Astrocyte (in vitro differentiated cells and primary cell): ENCODE measurements at regions not wholly inside any gene's neighbourhood (a gene's known extent, or its start where the extent isn't known, plus 50 kb on each side); places are given as distances from the start of the nearest gene placed in this dataset.

Experiments used
- DNase-seq: peaks from one replicate; pipeline ENCODE4 v3.0.0-alpha.2; 2010; ENCODE audit warnings: low read depth
- FAIRE-seq: peaks from 2 replicates; lab custom pipeline; 2011; peaks lifted over from hg19 to GRCh38; lab: Jason Lieb, UNC
- H2AFZ ChIP-seq: 2 replicates; pipeline ENCODE4 v1.6.0; 2012; ENCODE audit warnings: low read depth, low read length, inconsistent platforms
- H3K27ac ChIP-seq: 2 replicates; pipeline ENCODE4 v1.5.1; 2011; ENCODE audit warnings: low read depth, low read length, inconsistent platforms
- H3K27me3 ChIP-seq: 2 replicates; pipeline ENCODE4 v1.6.0; 2011; ENCODE audit warnings: low read length, inconsistent platforms; ENCODE audit not compliant: insufficient read depth
- H3K36me3 ChIP-seq: 2 replicates; pipeline ENCODE4 v1.5.1; 2011; ENCODE audit warnings: low read length, inconsistent platforms; ENCODE audit not compliant: insufficient read depth
- H3K4me1 ChIP-seq: 2 replicates; pipeline ENCODE4 v1.5.1; 2011; ENCODE audit warnings: low read length, inconsistent platforms; ENCODE audit not compliant: insufficient read depth
- H3K4me2 ChIP-seq: 2 replicates; pipeline ENCODE4 v1.6.0; 2012; ENCODE audit warnings: low read length, inconsistent platforms
- H3K4me3 ChIP-seq: 2 replicates; pipeline ENCODE4 v1.5.1; 2011; ENCODE audit warnings: low read depth, mild to moderate bottlenecking, low read length, inconsistent platforms; ENCODE audit not compliant: insufficient read depth
- H3K79me2 ChIP-seq: 2 replicates; pipeline ENCODE4 v1.6.0; 2012; ENCODE audit warnings: mild to moderate bottlenecking, low read length, inconsistent platforms; ENCODE audit not compliant: insufficient read depth
- H3K9ac ChIP-seq: 2 replicates; pipeline ENCODE4 v1.6.0; 2012; ENCODE audit warnings: mild to moderate bottlenecking, low read length, inconsistent platforms
- H3K9me3 ChIP-seq: 2 replicates; pipeline ENCODE4 v1.5.1; 2012; ENCODE audit warnings: low read depth, mild to moderate bottlenecking, low read length, inconsistent platforms; ENCODE audit not compliant: insufficient read depth
- H4K20me1 ChIP-seq: 2 replicates; pipeline ENCODE4 v1.6.0; 2012; ENCODE audit warnings: low read length, inconsistent platforms; ENCODE audit not compliant: insufficient read depth
- H3K27ac Mint-ChIP-seq: one replicate; pipeline ENCODE4 v1.8.0; 2021; ENCODE audit warnings: mild to moderate bottlenecking, mixed read lengths; ENCODE audit not compliant: unreplicated experiment
- H3K27me3 Mint-ChIP-seq: one replicate; pipeline ENCODE4 v1.8.0; 2021; ENCODE audit warnings: low read depth, mixed read lengths; ENCODE audit not compliant: unreplicated experiment
- H3K36me3 Mint-ChIP-seq: one replicate; pipeline ENCODE4 v1.8.0; 2021; ENCODE audit warnings: low read depth, mixed read lengths; ENCODE audit not compliant: unreplicated experiment
- H3K4me1 Mint-ChIP-seq: one replicate; pipeline ENCODE4 v1.8.0; 2021; ENCODE audit warnings: low read depth, mixed read lengths; ENCODE audit not compliant: unreplicated experiment
- H3K4me3 Mint-ChIP-seq: one replicate; pipeline ENCODE4 v1.8.0; 2021; ENCODE audit warnings: mild to moderate bottlenecking, moderate library complexity, mixed read lengths; ENCODE audit not compliant: unreplicated experiment
- H3K9me3 Mint-ChIP-seq: one replicate; pipeline ENCODE4 v1.8.0; 2021; ENCODE audit warnings: mild to moderate bottlenecking, mixed read lengths; ENCODE audit not compliant: unreplicated experiment
- EZH2 ChIP-seq: IDR thresholded peaks from 2 replicates; pipeline ENCODE4 v1.6.1; 2012; ENCODE audit warnings: mild to moderate bottlenecking, low read length, inconsistent platforms; ENCODE audit not compliant: insufficient read depth
- TF ChIP-seq, protein P1 (sequence below): IDR thresholded peaks from 2 replicates; pipeline ENCODE4 v1.5.1; 2011; ENCODE audit warnings: low read depth, mild to moderate bottlenecking, inconsistent platforms, low read length, moderate library complexity; ENCODE audit not compliant: insufficient read depth

DNA sequence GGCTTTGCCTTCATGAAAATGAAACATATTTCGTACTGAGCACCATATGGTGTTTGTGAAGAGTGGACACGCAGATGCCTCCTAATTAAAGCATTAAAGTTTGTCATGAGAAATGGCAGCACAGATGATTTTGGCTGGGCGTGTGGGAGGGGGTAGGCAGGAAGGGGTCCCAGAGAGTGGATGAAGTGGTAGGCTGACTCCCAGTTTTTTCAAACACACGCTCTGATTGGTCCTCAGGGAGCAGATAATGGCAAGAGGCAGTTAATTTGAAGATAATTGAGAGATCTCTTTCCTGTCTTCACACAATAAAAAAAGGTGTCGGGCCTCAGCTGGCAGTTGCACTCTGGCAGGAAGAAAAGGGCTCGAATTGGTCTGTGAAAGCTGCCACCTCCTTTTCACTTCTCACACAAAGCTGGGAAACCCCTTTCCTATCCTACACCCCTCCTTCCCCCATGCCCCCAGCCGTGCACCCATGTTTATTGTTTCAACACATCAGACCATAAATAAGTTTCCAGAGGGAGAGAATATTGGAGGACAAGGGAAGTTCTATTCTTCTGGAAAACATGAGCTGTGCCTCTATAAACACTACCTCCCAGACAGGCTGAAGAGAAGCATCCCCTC lies 429.6 kb downstream of the ARHGEF28 start:
- DNase-seq, result no peak
- no peak overlapping the region for H2AFZ ChIP-seq
- H3K27me3 Mint-ChIP-seq, result peaks cover 4% of the 10 kb centered on the region

DNA sequence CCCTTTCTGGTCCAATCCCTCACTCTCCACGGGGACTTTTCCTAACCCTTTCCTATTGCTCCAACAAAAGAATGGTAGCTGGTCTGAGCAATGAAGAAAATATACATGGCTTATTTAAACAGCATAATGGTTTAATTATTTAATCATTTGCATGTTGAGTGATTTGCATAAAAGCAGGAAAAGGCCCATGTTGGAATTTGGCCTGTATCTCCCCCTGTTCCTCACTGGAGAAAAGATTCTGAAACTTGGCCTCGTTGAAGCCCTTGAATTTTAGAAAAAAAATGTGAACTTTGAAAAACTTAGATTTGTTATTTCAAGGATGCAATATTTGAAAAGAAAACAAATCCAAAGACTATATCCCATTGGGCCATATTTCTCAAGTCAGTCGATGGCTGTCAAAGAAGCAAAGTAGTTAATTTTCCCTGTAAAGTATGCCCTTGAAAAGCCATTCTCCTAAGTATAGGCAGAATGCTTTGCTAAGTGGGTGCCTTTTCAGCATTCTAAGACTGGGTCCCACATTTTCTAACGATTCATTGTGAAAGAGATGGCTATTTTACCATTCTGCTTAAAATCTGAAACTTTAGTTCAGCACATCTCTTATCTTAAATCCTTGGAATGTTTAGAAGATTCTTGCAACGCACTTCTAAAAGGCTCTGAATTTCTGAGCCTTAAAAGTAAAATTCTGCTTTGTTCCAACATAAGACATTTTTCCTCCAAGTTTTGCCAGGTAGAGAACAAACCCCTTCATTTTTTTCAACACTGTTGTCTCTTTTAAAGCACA lies 428.8 kb downstream of the ARHGEF28 start:
- no peak overlapping the region for H2AFZ ChIP-seq
- no peak for FAIRE-seq

More for the DNA sequence above, 429.6 kb downstream of the ARHGEF28 start:
- H3K27ac ChIP-seq, result no peak overlapping the region
- no peak for TF ChIP-seq EZH2
- TF ChIP-seq, protein P1, sequence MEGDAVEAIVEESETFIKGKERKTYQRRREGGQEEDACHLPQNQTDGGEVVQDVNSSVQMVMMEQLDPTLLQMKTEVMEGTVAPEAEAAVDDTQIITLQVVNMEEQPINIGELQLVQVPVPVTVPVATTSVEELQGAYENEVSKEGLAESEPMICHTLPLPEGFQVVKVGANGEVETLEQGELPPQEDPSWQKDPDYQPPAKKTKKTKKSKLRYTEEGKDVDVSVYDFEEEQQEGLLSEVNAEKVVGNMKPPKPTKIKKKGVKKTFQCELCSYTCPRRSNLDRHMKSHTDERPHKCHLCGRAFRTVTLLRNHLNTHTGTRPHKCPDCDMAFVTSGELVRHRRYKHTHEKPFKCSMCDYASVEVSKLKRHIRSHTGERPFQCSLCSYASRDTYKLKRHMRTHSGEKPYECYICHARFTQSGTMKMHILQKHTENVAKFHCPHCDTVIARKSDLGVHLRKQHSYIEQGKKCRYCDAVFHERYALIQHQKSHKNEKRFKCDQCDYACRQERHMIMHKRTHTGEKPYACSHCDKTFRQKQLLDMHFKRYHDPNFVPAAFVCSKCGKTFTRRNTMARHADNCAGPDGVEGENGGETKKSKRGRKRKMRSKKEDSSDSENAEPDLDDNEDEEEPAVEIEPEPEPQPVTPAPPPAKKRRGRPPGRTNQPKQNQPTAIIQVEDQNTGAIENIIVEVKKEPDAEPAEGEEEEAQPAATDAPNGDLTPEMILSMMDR, result no peak
- H3K9me3 ChIP-seq, result no peaks in the 10 kb centered on the region
- Mint-ChIP-seq H3K4me1 (peaks cover 16% of the 10 kb centered on the region), H3K4me3 (no peak overlapping the region), H3K36me3 (no peaks in the 10 kb centered on the region), H3K27ac (no peak overlapping the region), H3K9me3 (no peaks in the 10 kb centered on the region)
- H3K9ac ChIP-seq, result no peak overlapping the region
- no peaks in the 10 kb centered on the region for H3K4me1 ChIP-seq
- H3K4me2 ChIP-seq, result no peak overlapping the region
- no peaks in the 10 kb centered on the region for H3K79me2 ChIP-seq
- no peaks in the 10 kb centered on the region for H3K27me3 ChIP-seq
- H4K20me1 ChIP-seq, result no peaks in the 10 kb centered on the region
- H3K36me3 ChIP-seq, result no peaks in the 10 kb centered on the region
- H3K4me3 ChIP-seq, result no peak overlapping the region
- FAIRE-seq, result no peak

More for the DNA sequence above, 428.8 kb downstream of the ARHGEF28 start:
- Histone ChIP-seq H3K27me3 (no peaks in the 10 kb centered on the region), H3K4me2 (no peak overlapping the region), H3K4me1 (no peaks in the 10 kb centered on the region), H3K4me3 (no peak overlapping the region), H3K9ac (no peak overlapping the region), H3K36me3 (no peaks in the 10 kb centered on the region), H3K79me2 (no peaks in the 10 kb centered on the region), H3K27ac (no peak overlapping the region), H3K9me3 (no peaks in the 10 kb centered on the region), H4K20me1 (no peaks in the 10 kb centered on the region)
- Mint-ChIP-seq H3K4me3 (no peak overlapping the region), H3K36me3 (no peaks in the 10 kb centered on the region), H3K27ac (no peak overlapping the region), H3K9me3 (no peaks in the 10 kb centered on the region), H3K4me1 (peaks cover 15% of the 10 kb centered on the region), H3K27me3 (peaks cover 4% of the 10 kb centered on the region)
- no peak for DNase-seq
- TF ChIP-seq, protein P1, result no peak
- TF ChIP-seq EZH2, result no peak
